ENCODE measurements at regions not wholly inside any gene's neighbourhood (a gene's known extent, or its start where the extent isn't known, plus 50 kb on each side); places are given as distances from the start of the nearest gene placed in this dataset.

DNA sequence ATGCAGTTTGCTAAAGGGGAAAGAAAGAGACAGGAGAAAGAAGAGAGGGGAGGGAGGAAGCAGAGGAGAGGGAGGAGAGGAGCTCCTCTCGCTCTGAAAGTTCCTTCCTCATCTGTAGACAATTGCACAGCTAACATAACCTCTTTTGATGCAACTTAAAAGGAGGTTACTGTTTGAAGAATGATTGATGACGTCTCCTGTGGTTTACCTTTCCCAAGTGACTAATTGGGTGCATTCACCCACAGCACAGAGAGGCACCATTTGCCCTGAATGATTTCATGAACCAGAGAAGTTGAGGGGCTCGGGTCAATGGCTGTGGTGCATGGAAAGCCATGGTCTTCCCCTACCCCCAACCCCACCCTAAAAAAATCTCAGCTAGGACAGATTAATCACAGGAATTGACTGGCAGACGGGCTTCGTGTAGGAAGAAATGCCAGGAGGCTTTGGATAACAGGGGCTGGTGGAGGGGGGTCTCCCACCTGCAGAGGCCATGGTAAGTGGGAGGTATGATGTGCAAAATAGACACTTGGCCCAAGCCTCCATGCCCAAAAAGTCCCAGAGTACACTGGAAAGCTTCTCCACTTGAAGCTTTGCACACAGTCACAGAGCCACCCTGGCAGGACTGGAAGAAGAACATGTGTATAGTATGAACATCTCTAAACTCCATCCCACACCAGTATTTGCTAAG lies 213.7 kb downstream of the ANKRD60 start:
- no peak overlapping the region for H3K27ac ChIP-seq (ENCODE audit: low read depth, low read length, severe bottlenecking)
- H3K4me1 ChIP-seq (ENCODE audit: control insufficient read depth, insufficient read depth, low read length, poor library complexity, severe bottlenecking) = peaks cover 12% of the 10 kb centered on the region
- WGBS, 2 experiments (ENCODE audit: insufficient coverage in 2 of 2) = 66 to 69% methylated on average over 2 of the region's 5 CpGs
- no peaks in the 10 kb centered on the region for H3K9me3 ChIP-seq (ENCODE audit: control insufficient read depth, low read length)
- H3K4me3 ChIP-seq (ENCODE audit: extremely low read depth, insufficient read depth, low read length, poor library complexity, severe bottlenecking) = no peak overlapping the region
- no peaks in the 10 kb centered on the region for H3K36me3 ChIP-seq (ENCODE audit: control insufficient read depth, insufficient read depth, low read length)

DNA sequence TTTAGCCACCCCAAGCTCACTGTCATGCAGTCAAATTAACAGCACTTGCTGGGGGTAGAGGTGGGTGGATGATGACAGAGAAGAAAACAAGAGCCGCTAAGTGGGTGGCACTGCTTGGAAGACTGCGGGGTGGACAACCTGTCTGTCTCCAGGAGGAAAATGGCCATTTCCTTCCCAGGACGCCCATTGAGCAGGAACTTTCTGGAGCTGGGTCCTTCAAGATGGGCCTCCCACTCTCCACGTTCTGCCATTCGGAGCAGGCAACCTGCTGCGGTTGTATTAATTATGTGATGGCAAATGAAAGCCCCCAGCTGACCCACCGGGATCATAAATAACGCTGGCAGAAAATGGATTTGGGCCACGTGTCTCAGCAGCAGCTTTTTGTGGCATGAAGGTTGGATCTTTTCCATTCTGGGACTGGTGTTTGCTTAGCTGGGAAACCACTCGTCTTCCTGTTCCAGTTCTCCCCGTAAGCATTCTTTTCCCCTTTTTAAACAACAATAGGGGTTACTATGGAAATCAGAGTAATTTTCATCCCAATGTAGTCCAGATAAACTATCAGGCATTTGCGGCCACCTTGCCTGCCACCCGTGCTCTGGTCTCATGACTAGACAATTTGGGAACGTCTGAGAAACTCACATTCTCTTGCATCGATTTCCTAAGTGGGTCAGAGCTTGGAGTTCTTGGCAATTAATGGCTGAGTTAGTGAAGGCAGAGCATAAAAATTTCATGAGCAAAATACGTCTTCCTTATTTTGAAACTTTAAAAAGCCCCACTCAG lies 215.5 kb downstream of the ANKRD60 start:
- Histone ChIP-seq H3K9me3 (ENCODE audit: control insufficient read depth, low read length) (no peaks in the 10 kb centered on the region), H3K36me3 (ENCODE audit: control insufficient read depth, insufficient read depth, low read length) (no peaks in the 10 kb centered on the region), H3K27ac (ENCODE audit: low read depth, low read length, severe bottlenecking) (no peak overlapping the region), H3K4me1 (ENCODE audit: control insufficient read depth, insufficient read depth, low read length, poor library complexity, severe bottlenecking) (peaks cover 6% of the 10 kb centered on the region), H3K4me3 (ENCODE audit: extremely low read depth, insufficient read depth, low read length, poor library complexity, severe bottlenecking) (no peak overlapping the region)
- 90 to 93% methylated on average over 9 to 12 of the region's 16 CpGs for WGBS, 2 experiments (ENCODE audit: insufficient coverage in 2 of 2)

DNA sequence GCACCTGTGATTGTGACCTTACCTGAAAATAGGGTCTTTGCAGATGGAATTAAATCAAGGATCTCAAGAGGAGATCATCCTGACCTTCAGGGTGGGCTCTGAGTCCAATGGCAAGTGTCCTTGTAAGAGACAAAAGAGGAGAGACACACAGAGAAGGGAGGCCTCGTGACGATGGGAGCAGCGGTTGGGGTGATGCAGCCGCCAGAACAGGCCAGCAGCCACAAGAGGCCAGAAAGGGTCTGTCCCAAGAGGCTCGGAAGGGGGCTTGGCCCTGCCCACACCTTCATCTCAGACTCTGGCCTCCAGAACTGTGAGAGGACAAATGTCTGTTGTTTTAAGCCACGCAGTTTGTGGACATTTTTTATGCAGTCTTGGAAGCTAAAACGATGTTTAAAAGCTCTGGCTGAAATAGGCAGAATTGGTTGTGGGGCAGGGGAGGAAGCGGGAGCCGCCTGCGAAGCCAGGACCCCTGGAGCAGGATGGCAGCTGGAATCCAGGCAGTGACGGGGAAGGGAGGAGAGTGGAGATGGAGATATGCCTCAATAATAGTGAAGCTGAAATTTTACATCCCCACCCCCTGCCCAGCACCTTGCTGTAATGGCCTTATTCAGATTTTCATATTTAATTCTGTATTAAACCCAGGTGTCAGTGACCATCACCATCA lies 216.4 kb downstream of the ANKRD60 start:
- H3K4me3 ChIP-seq (ENCODE audit: extremely low read depth, insufficient read depth, low read length, poor library complexity, severe bottlenecking) = no peak overlapping the region
- 80 to 93% methylated on average over 10 of the region's 11 CpGs for WGBS, 2 experiments (ENCODE audit: insufficient coverage in 2 of 2)
- H3K9me3 ChIP-seq (ENCODE audit: control insufficient read depth, low read length) = no peaks in the 10 kb centered on the region
- H3K36me3 ChIP-seq (ENCODE audit: control insufficient read depth, insufficient read depth, low read length) = no peaks in the 10 kb centered on the region
- H3K4me1 ChIP-seq (ENCODE audit: control insufficient read depth, insufficient read depth, low read length, poor library complexity, severe bottlenecking) = no peaks in the 10 kb centered on the region
- no peak overlapping the region for H3K27ac ChIP-seq (ENCODE audit: low read depth, low read length, severe bottlenecking)

DNA sequence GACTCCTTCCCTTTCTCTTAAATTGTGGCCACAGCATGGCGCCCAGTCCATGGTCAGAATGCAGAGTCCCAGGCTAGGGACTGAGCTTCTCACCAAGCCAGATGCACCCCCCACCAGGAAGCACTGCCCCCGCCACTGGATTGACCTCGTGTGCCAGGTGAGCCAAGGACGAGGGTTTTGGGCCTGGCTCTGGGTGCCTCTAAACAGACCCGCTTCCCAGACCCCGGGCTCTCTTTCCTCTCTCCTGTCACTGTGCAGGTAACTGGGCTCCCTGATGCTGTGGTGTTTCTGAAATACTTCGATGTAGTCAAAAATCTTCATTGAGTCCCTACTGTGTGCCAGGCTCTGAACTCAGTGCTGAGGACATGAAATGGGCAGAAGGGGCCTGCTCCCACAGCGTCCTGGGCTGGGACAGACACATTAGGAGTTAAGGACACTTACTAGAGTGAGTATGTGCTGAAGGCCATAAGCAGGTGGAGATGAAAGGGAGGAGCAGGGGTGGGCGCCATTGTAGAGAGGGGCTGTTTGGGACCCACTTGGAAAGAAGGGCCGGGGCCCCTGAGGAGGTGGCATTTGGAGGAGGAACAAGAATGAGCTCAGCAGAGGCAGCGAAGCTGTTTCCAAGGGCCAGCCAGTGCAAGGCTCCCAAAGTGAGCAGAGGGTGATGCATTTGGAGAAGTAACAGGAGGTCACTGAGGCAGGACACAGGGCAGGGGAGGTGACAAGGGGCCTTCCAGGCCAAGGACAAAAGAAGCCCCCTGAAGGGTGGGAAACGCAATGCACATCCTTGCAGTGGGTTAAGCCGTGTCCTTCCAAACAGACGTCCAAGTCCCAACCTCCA lies 217.1 kb downstream of the ANKRD60 start:
- no peaks in the 10 kb centered on the region for H3K36me3 ChIP-seq (ENCODE audit: control insufficient read depth, insufficient read depth, low read length)
- 81 to 85% methylated on average over 8 to 12 of the region's 14 CpGs for WGBS, 2 experiments (ENCODE audit: insufficient coverage in 2 of 2)
- H3K27ac ChIP-seq (ENCODE audit: low read depth, low read length, severe bottlenecking) = no peak overlapping the region
- H3K4me1 ChIP-seq (ENCODE audit: control insufficient read depth, insufficient read depth, low read length, poor library complexity, severe bottlenecking) = no peaks in the 10 kb centered on the region
- no peak overlapping the region for H3K4me3 ChIP-seq (ENCODE audit: extremely low read depth, insufficient read depth, low read length, poor library complexity, severe bottlenecking)
- H3K9me3 ChIP-seq (ENCODE audit: control insufficient read depth, low read length) = no peaks in the 10 kb centered on the region

DNA sequence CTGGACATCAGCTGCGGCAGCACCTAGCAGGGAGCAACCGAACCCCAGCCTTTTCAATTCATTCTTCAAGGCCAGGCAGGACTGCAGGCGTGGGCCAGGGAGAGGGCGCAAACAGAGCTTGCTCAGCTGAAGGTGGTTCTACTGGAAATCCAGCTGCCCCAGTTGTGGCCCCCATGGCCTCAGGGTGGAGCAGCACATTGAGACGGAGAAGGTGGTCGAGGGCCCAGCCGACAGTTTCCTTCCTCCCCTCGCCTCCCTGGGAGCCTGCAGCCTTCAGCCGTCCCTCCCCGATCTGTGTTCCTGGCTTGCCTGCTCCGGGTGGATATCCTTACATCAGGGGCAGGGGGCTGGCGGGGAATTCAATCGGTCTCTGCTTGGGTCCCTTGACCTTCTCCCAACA lies 217.8 kb downstream of the ANKRD60 start:
- Histone ChIP-seq H3K4me3 (ENCODE audit: extremely low read depth, insufficient read depth, low read length, poor library complexity, severe bottlenecking) (no peak overlapping the region), H3K36me3 (ENCODE audit: control insufficient read depth, insufficient read depth, low read length) (no peaks in the 10 kb centered on the region), H3K27ac (ENCODE audit: low read depth, low read length, severe bottlenecking) (no peak overlapping the region), H3K4me1 (ENCODE audit: control insufficient read depth, insufficient read depth, low read length, poor library complexity, severe bottlenecking) (no peaks in the 10 kb centered on the region), H3K9me3 (ENCODE audit: control insufficient read depth, low read length) (no peaks in the 10 kb centered on the region)
- 85 to 90% methylated on average over 11 to 12 of the region's 13 CpGs for WGBS, 2 experiments (ENCODE audit: insufficient coverage in 2 of 2)

DNA sequence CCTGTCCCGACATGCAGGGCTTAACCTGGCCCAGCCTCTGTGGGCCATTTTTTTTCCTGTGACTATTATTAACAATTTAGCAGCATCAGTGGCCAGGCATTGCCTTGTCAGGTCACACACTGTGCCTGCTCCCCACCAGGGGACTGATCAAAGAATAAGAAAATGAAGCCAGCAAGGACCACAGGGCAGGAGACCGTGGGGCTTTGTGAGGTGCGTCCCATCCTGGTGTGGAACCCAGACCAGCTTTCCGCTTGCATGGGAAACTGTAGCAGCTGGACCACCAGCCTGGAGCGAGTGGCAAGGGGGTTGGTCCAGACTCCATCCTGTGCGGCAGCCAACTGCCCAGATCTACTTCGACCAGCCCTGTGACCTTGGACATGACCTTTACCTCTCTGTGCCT lies 218.3 kb downstream of the ANKRD60 start:
- H3K4me1 ChIP-seq (ENCODE audit: control insufficient read depth, insufficient read depth, low read length, poor library complexity, severe bottlenecking) = no peaks in the 10 kb centered on the region
- 93 to 95% methylated on average over 7 of the region's 7 CpGs for WGBS, 2 experiments (ENCODE audit: insufficient coverage in 2 of 2)
- no peaks in the 10 kb centered on the region for H3K9me3 ChIP-seq (ENCODE audit: control insufficient read depth, low read length)
- no peaks in the 10 kb centered on the region for H3K36me3 ChIP-seq (ENCODE audit: control insufficient read depth, insufficient read depth, low read length)
- H3K27ac ChIP-seq (ENCODE audit: low read depth, low read length, severe bottlenecking) = no peak overlapping the region
- H3K4me3 ChIP-seq (ENCODE audit: extremely low read depth, insufficient read depth, low read length, poor library complexity, severe bottlenecking) = no peak overlapping the region

DNA sequence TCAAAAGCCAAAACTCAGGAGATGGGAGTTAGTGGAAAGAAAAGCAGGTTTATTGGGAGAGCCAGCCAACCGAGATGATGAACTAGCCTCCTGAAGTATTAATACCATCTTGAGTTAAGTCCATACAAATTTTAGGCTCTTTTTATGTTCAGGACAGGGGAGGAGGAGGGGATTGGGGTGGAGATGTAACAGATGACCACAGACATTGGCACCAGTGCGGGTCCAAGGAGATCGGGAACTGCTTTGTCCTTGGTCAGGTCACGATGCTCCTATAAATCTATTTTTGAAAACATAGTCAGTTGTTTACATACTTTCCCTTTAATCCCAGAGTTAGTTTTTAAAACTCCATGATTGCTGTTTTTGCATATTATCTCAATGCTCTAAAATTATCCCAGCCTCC lies 219.6 kb downstream of the ANKRD60 start:
- H3K4me1 ChIP-seq (ENCODE audit: control insufficient read depth, insufficient read depth, low read length, poor library complexity, severe bottlenecking) = no peaks in the 10 kb centered on the region
- H3K27ac ChIP-seq (ENCODE audit: low read depth, low read length, severe bottlenecking) = no peak overlapping the region
- H3K36me3 ChIP-seq (ENCODE audit: control insufficient read depth, insufficient read depth, low read length) = no peaks in the 10 kb centered on the region
- 81% methylated on average over 3 of the region's 4 CpGs; no CpG with 5 or more reads in 1 of the 2 experiments for WGBS, 2 experiments (ENCODE audit: insufficient coverage in 2 of 2)
- H3K9me3 ChIP-seq (ENCODE audit: control insufficient read depth, low read length) = no peaks in the 10 kb centered on the region
- no peak overlapping the region for H3K4me3 ChIP-seq (ENCODE audit: extremely low read depth, insufficient read depth, low read length, poor library complexity, severe bottlenecking)

DNA sequence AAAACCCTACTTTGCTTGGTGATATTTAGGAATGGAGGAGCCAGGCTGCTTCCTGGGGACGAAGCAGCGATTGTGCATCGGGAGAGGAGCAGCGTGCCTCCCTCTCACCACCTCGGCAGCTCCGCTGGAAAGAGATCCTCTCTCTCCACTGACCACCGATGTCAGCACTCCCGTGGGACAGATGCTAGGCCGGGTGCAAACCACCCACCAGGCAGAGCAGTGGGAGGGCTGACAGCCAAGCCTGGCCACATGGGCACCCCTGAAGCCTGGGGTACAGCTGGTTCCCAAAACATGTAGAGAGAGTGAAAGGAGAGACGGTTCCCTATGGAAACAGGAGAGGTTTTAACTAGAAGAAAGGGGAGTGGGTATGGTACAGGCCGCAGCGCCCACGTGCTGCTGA lies 220.0 kb downstream of the ANKRD60 start:
- no peaks in the 10 kb centered on the region for H3K4me1 ChIP-seq (ENCODE audit: control insufficient read depth, insufficient read depth, low read length, poor library complexity, severe bottlenecking)
- WGBS, 2 experiments (ENCODE audit: insufficient coverage in 2 of 2) = 89 to 92% methylated on average over 12 to 13 of the region's 13 CpGs
- no peaks in the 10 kb centered on the region for H3K36me3 ChIP-seq (ENCODE audit: control insufficient read depth, insufficient read depth, low read length)
- no peak overlapping the region for H3K27ac ChIP-seq (ENCODE audit: low read depth, low read length, severe bottlenecking)
- no peaks in the 10 kb centered on the region for H3K9me3 ChIP-seq (ENCODE audit: control insufficient read depth, low read length)
- no peak overlapping the region for H3K4me3 ChIP-seq (ENCODE audit: extremely low read depth, insufficient read depth, low read length, poor library complexity, severe bottlenecking)

DNA sequence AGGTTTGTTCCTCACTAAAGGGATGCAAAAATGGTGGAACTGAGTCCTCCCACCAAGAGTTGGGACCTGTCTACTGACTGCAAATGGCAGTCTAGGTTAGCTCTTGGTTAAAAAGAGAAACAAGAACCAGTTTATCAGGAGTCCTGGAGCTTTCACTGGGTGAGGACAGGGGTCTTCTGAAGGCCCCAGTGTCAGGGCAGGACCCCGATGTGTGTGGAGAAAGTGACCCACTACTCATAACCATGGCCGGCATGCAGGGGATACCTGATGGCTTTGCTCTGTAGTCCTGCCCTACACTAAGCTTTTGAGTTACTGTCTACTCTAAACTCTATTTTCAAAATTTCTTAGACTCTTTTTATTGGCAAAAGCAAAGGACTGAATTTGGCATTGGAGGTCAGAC lies 220.5 kb downstream of the ANKRD60 start:
- Histone ChIP-seq H3K27ac (ENCODE audit: low read depth, low read length, severe bottlenecking) (no peak overlapping the region), H3K9me3 (ENCODE audit: control insufficient read depth, low read length) (no peaks in the 10 kb centered on the region), H3K4me3 (ENCODE audit: extremely low read depth, insufficient read depth, low read length, poor library complexity, severe bottlenecking) (no peak overlapping the region), H3K36me3 (ENCODE audit: control insufficient read depth, insufficient read depth, low read length) (no peaks in the 10 kb centered on the region), H3K4me1 (ENCODE audit: control insufficient read depth, insufficient read depth, low read length, poor library complexity, severe bottlenecking) (no peaks in the 10 kb centered on the region)
- WGBS, 2 experiments (ENCODE audit: insufficient coverage in 2 of 2) = 89 to 93% methylated on average over 1 to 2 of the region's 2 CpGs
